Progenitor cell of endocrine pancreas (in vitro differentiated cells): ENCODE measurements at regions not wholly inside any gene's neighbourhood (a gene's known extent, or its start where the extent isn't known, plus 50 kb on each side); places are given as distances from the start of the nearest gene placed in this dataset.
"Not testable (repeated sequence)": the region's sequence is repeated elsewhere in the genome, so short reads cannot be mapped to it uniquely, and the experiment has no call there.

Experiments
- DNase-seq: peaks from one replicate; pipeline ENCODE4 v3.0.0; 2021; ENCODE audit warnings: low spot score; ENCODE audit not compliant: unreplicated experiment
- H3K27ac Mint-ChIP-seq: 2 replicates; pipeline ENCODE4 v1.8.0; 2021; ENCODE audit warnings: mild to moderate bottlenecking, moderate library complexity, mixed read lengths
- H3K27me3 Mint-ChIP-seq: 2 replicates; pipeline ENCODE4 v1.8.0; 2021; ENCODE audit warnings: mixed read lengths
- H3K36me3 Mint-ChIP-seq: 2 replicates; pipeline ENCODE4 v1.8.0; 2022; ENCODE audit warnings: mixed read lengths; ENCODE audit not compliant: insufficient read depth
- H3K4me1 Mint-ChIP-seq: 2 replicates; pipeline ENCODE4 v1.8.0; 2021; ENCODE audit warnings: low read depth, mixed read lengths
- H3K4me3 Mint-ChIP-seq: 2 replicates; pipeline ENCODE4 v1.8.0; 2021; ENCODE audit warnings: low read depth, mild to moderate bottlenecking, moderate library complexity, mixed read lengths
- H3K9me3 Mint-ChIP-seq: 2 replicates; pipeline ENCODE4 v1.8.0; 2021; ENCODE audit warnings: low read depth, mixed read lengths
- TF ChIP-seq, protein P1 (sequence below): fragments of 200-600 bp; sonication (generic); IDR thresholded peaks from one replicate; pipeline ENCODE4 v1.5.0; 2021; ENCODE audit warnings: antibody characterized with exemption, mild to moderate bottlenecking; ENCODE audit not compliant: unreplicated experiment

DNA sequence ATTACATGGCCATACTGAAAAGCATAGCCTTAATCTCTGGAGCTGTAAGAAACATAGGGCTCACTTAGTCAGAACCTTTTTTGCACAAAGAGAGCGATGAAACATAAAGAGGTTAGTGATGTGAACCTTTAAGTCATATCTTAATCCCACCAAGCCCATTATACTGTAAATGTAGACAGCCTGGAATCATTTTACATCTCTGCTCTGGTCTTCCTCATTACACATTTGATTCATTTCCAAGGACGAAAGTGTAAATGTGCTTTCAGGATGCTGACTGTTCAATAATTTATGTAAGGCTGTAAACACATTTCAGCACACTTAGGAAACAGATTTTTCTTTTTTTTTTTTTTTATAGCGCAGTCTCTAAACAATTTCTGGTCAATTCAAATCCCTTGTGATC lies 131.3 kb upstream of the B3GAT2 start:
- H3K9me3 Mint-ChIP-seq, result no peaks in the 10 kb centered on the region
- DNase-seq, result no peak
- H3K4me1 Mint-ChIP-seq, result no peaks in the 10 kb centered on the region
- H3K27me3 Mint-ChIP-seq, result no peaks in the 10 kb centered on the region
- no peaks in the 10 kb centered on the region for H3K36me3 Mint-ChIP-seq
- no peak overlapping the region for H3K4me3 Mint-ChIP-seq
- H3K27ac Mint-ChIP-seq, result no peak overlapping the region
- TF ChIP-seq, protein P1, sequence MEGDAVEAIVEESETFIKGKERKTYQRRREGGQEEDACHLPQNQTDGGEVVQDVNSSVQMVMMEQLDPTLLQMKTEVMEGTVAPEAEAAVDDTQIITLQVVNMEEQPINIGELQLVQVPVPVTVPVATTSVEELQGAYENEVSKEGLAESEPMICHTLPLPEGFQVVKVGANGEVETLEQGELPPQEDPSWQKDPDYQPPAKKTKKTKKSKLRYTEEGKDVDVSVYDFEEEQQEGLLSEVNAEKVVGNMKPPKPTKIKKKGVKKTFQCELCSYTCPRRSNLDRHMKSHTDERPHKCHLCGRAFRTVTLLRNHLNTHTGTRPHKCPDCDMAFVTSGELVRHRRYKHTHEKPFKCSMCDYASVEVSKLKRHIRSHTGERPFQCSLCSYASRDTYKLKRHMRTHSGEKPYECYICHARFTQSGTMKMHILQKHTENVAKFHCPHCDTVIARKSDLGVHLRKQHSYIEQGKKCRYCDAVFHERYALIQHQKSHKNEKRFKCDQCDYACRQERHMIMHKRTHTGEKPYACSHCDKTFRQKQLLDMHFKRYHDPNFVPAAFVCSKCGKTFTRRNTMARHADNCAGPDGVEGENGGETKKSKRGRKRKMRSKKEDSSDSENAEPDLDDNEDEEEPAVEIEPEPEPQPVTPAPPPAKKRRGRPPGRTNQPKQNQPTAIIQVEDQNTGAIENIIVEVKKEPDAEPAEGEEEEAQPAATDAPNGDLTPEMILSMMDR, result no peak

DNA sequence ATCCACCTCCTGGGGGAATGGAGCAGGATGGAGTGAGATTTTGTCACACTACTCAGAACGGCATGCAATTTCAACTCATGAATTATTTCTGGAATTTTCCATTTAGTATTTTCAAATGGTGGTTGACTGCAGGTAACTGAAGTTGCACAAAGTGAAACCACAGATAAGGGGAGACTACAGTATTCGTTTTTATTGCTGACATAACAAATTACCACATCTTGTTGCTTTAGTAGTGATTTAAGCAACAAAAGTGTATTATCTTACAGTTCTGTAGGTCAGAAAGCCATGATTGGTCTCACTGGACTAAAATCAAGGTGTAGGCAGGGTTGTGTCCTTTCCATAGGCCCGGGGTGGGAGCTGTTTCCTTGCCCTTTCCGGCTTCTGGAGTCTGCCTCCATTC lies 133.4 kb upstream of the B3GAT2 start:
- TF ChIP-seq, protein P1, result no peak
- Mint-ChIP-seq H3K27me3 (no peaks in the 10 kb centered on the region), H3K9me3 (no peaks in the 10 kb centered on the region), H3K4me3 (no peak overlapping the region), H3K27ac (no peak overlapping the region), H3K4me1 (no peaks in the 10 kb centered on the region), H3K36me3 (no peaks in the 10 kb centered on the region)
- no peak for DNase-seq

DNA sequence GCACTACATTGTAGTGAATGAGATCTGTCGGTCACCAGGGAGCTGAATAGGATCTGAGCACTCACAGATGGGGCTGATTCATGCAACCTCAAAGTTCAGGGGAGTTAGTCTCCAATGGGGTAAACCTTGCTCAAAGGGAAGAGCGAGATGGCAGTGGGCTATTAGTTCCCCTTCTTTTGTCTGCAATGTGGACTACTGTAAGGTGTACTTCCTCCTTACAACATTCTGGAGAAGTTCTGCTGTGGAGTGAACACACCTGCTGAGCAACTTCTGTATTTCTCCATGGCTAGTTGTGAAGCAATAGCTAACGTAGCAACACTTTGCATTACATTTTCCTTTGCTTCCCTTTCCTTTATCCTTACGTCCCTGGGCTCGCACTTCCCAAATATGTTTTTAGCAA lies 134.3 kb upstream of the B3GAT2 start:
- Mint-ChIP-seq H3K27ac (no peak overlapping the region), H3K4me3 (no peak overlapping the region), H3K36me3 (no peaks in the 10 kb centered on the region), H3K27me3 (no peaks in the 10 kb centered on the region), H3K4me1 (no peaks in the 10 kb centered on the region), H3K9me3 (peaks cover 5% of the 10 kb centered on the region)
- TF ChIP-seq, protein P1, result no peak
- DNase-seq, result no peak

DNA sequence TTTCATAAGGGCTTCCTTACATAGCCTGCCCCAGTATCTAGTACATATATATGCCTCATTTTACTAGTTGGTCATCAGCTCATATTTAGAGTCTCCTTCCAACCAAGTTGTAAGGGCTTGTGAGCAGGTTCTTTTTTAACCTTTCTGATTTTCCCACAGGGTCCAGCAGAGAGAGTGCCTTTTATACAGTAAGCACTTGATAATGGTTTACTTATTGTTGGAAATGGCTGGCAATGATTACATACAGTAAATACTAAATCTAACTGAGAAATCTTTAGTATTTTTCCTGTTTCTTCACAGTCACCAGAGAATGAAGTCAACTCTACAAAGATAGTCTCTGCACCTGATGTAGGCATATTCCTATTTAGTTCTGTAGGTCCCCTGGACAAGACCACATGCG lies 135.1 kb upstream of the B3GAT2 start:
- Mint-ChIP-seq H3K9me3 (peaks cover 7% of the 10 kb centered on the region), H3K36me3 (no peaks in the 10 kb centered on the region), H3K27me3 (no peaks in the 10 kb centered on the region), H3K27ac (no peak overlapping the region), H3K4me1 (no peaks in the 10 kb centered on the region), H3K4me3 (no peak overlapping the region)
- no peak for DNase-seq
- TF ChIP-seq, protein P1, result no peak

DNA sequence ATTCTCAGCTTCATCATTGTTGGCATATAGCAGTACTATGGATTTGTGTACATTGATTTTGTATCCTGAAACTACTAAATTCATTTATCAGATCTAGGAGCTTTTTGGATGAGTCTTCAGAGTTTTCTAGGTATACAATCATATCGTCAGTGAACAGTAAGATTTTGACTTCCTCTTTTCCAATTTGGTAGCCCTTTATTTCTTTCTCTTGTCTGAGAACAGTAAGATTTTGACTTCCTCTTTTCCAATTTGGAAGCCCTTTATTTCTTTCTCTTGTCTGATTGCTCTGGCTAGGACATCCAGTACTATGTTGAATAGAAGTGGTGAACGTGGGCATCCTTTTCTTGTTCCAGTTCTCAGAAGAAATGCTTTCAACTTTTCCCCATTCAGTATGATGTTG lies 140.4 kb upstream of the B3GAT2 start:
- H3K36me3 Mint-ChIP-seq, DNase-seq, H3K27me3 Mint-ChIP-seq, H3K4me1 Mint-ChIP-seq, H3K27ac Mint-ChIP-seq, H3K4me3 Mint-ChIP-seq: not testable (repeated sequence)
- peaks cover 41% of the 10 kb centered on the region for H3K9me3 Mint-ChIP-seq

DNA sequence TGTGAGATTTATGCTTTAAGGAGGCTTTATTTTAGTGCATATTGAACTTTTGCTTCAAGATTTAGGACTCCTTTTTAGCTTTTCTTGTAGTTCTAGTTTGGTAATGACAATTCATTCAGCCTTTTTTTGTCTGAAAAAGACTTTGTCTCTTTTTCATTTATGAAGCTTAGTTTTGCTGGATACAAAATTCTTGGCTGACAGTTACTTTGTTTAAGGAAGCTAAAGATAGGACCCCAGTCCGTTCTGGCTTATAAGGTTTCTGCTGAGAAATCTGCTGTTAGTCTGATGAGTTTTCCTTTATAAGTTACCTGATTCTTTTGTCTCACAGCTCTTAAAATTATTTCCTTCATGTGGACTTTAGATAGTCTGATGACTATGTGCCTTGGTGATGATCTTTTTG lies 142.8 kb upstream of the B3GAT2 start:
- TF ChIP-seq, protein P1, result no peak
- no peak overlapping the region for H3K27ac Mint-ChIP-seq
- peaks cover 41% of the 10 kb centered on the region for H3K9me3 Mint-ChIP-seq
- no peak overlapping the region for H3K4me3 Mint-ChIP-seq
- H3K4me1 Mint-ChIP-seq, result no peaks in the 10 kb centered on the region
- no peaks in the 10 kb centered on the region for H3K36me3 Mint-ChIP-seq
- DNase-seq, result no peak
- no peaks in the 10 kb centered on the region for H3K27me3 Mint-ChIP-seq
